GM12864 (cell line): ENCODE measurements at regions not wholly inside any gene's neighbourhood (a gene's known extent, or its start where the extent isn't known, plus 50 kb on each side); places are given as distances from the start of the nearest gene placed in this dataset.

Experiments used
- DNase-seq: peaks from one replicate; pipeline ENCODE4 v3.0.0-alpha.2; 2011; ENCODE audit warnings: low read depth
- H3K4me3 ChIP-seq: 2 replicates; pipeline ENCODE4 v1.5.1; 2011; ENCODE audit warnings: mild to moderate bottlenecking, low read depth, low read length, control low read depth
- CTCF ChIP-seq: IDR thresholded peaks from 2 replicates; pipeline ENCODE4 v1.5.1; 2011; ENCODE audit warnings: low read depth, mild to moderate bottlenecking, moderate library complexity, low read length, control low read depth, inconsistent platforms; ENCODE audit errors: missing control alignments

DNA sequence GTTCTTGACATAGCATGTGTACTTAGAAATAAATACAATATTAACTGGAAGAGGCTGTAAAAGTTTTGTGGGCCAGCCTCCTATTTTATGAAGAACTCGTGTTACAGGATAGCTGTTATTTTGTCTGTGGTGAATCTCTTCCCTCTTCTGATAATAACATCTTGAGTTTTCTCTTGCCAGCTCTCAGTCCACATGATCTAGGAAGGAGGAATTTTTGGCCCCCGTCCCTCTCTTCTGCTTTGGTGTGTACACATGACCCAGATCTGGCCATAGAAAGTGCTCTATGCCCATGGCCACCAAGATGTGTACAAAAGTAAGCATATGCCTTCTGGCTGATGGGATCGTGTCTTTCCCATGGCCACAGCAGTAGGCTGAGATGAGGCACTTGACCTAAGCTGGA lies 108.0 kb upstream of the LEF1 start:
- H3K4me3 ChIP-seq: no peak overlapping the region
- no peak for DNase-seq
- no peak for TF ChIP-seq CTCF

DNA sequence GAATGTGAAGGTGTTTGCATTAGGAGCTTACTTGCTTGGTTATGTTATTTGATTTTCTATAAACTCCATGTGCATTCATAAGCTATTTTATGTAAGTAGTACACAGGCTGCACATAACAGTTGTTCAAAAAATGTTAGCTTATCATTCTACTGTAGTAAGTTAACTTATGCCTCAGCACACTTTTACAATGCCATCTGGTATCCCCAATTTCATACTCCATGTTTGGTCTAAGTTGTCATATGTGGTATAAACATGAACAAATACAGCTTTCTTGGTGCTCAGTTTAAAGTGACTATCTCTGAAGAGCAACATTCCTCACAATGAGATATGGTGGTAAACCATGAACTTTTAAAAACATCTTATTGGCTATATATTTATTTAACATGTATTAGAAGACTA lies 104.3 kb upstream of the LEF1 start:
- H3K4me3 ChIP-seq: no peak overlapping the region
- TF ChIP-seq CTCF: no peak
- no peak for DNase-seq

DNA sequence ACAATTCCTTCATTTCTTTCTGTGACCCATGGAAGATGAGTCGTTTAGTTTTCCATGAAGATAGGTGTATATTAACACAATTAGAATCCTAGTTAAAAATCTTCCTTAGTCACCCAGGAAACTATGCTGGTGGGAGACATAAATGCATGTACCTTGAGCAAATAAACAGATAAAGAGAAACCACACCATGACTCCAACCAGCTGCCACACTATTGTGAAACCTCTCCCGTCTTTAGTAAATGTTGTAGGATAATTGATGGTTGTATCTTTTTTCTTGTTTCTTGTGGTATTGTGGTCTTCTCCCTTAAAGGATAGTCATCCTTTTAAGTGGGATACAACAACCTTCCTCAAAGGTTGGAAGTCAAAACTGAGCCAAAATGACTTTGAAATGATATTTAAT lies 103.8 kb upstream of the LEF1 start:
- TF ChIP-seq CTCF: no peak
- H3K4me3 ChIP-seq: no peak overlapping the region
- DNase-seq: no peak

DNA sequence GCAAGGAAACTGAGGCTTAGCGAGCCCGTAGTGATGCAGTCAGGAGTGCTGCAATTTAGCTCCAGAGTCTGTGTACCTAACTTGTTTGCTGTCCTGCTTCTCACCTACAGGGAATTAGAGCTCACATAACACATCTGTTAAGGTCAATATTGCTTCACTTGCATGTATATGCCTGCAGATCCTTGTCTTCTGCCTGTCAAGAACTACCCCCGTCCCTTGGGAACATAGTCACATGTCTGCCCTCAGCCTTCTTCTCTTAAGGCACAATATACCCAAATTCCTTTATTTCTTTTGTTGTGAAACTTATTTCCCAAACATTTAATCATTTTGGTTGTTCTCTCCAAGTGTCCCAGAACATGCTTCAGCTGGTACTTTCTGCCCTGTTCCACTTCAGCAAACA lies 103.3 kb upstream of the LEF1 start:
- TF ChIP-seq CTCF: no peak
- DNase-seq: no peak

GRCh38 chr4:108270466-108271450 lies 102.0 kb upstream of the LEF1 start:
- no peak for TF ChIP-seq CTCF
- H3K4me3 ChIP-seq: no peak overlapping the region
- no peak for DNase-seq

More for the DNA sequence above, 103.3 kb upstream of the LEF1 start:
- H3K4me3 ChIP-seq: no peak overlapping the region

GRCh38 chr4:108264693-108265092 lies 96.0 kb upstream of the LEF1 start:
- H3K4me3 ChIP-seq: no peak overlapping the region
- DNase-seq: no peak
- TF ChIP-seq CTCF: no peak

- DNase-seq: no peak
- no peak for TF ChIP-seq CTCF
- H3K4me3 ChIP-seq: no peak overlapping the region
These were observed 94.3 kb upstream of the LEF1 start for GRCh38 chr4:108263057-108263456.
